Nephron progenitor cell (in vitro differentiated cells): ENCODE measurements at regions not wholly inside any gene's neighbourhood (a gene's known extent, or its start where the extent isn't known, plus 50 kb on each side); places are given as distances from the start of the nearest gene placed in this dataset.

Experiments used
- DNase-seq: peaks from one replicate; pipeline ENCODE4 v3.0.0; 2021
- H3K27ac Mint-ChIP-seq: 2 replicates; pipeline ENCODE4 v1.8.0; 2021; ENCODE audit warnings: mild to moderate bottlenecking, moderate library complexity, mixed read lengths
- H3K27me3 Mint-ChIP-seq: 2 replicates; pipeline ENCODE4 v1.8.0; 2021; ENCODE audit warnings: mild to moderate bottlenecking, low read depth, mixed read lengths; ENCODE audit not compliant: poor library complexity
- H3K36me3 Mint-ChIP-seq: 2 replicates; pipeline ENCODE4 v1.8.0; 2021; ENCODE audit warnings: low read depth, mixed read lengths
- H3K4me1 Mint-ChIP-seq: 2 replicates; pipeline ENCODE4 v1.8.0; 2021; ENCODE audit warnings: mixed read lengths
- H3K4me3 Mint-ChIP-seq: 2 replicates; pipeline ENCODE4 v1.8.0; 2021; ENCODE audit warnings: mild to moderate bottlenecking, moderate library complexity, mixed read lengths
- H3K9me3 Mint-ChIP-seq: 2 replicates; pipeline ENCODE4 v1.8.0; 2021; ENCODE audit warnings: mild to moderate bottlenecking, moderate library complexity, mixed read lengths
- CTCF ChIP-seq: fragments of 200-600 bp; sonication (generic); IDR thresholded peaks from 2 replicates; pipeline ENCODE4 v1.5.0; 2021; ENCODE audit warnings: antibody characterized with exemption

GRCh38 chr3:25982756-25983155 lies 192.9 kb downstream of the OXSM start:
- Mint-ChIP-seq H3K27me3 (peaks cover 3% of the 10 kb centered on the region), H3K4me3 (no peak overlapping the region), H3K4me1 (no peaks in the 10 kb centered on the region), H3K9me3 (no peaks in the 10 kb centered on the region), H3K36me3 (no peaks in the 10 kb centered on the region), H3K27ac (no peak overlapping the region)
- no peak for DNase-seq
- TF ChIP-seq CTCF: no peak

GRCh38 chr3:25985621-25986020 lies 195.7 kb downstream of the OXSM start:
- TF ChIP-seq CTCF: no peak
- H3K36me3 Mint-ChIP-seq: no peaks in the 10 kb centered on the region
- peaks cover 3% of the 10 kb centered on the region for H3K27me3 Mint-ChIP-seq
- no peak overlapping the region for H3K27ac Mint-ChIP-seq
- no peaks in the 10 kb centered on the region for H3K4me1 Mint-ChIP-seq
- H3K4me3 Mint-ChIP-seq: no peak overlapping the region
- peaks cover under 1% of the 10 kb centered on the region for H3K9me3 Mint-ChIP-seq
- no peak for DNase-seq

DNA sequence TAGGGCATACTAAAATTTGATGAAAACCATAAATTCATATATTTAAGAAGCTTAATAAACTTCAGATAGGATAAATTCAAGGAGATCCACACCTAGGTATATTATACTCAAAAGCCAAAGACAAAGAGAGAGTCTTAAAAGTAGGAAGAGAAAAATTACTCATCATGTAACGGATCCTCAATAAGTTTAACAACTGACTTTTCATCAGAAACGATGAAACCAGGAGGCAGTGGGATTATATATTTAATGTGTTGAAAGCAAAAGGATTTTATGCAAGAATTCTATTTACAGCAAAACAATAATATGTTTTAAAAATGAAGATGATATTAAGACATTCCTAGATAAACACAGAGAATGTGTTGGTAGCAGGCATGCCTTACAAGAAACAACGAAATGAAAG lies 202.7 kb downstream of the OXSM start:
- no peak overlapping the region for H3K27ac Mint-ChIP-seq
- H3K36me3 Mint-ChIP-seq: no peaks in the 10 kb centered on the region
- no peak for TF ChIP-seq CTCF
- no peaks in the 10 kb centered on the region for H3K4me1 Mint-ChIP-seq
- DNase-seq: no peak
- no peak overlapping the region for H3K4me3 Mint-ChIP-seq
- H3K9me3 Mint-ChIP-seq: peaks cover 63% of the 10 kb centered on the region
- no peaks in the 10 kb centered on the region for H3K27me3 Mint-ChIP-seq

- TF ChIP-seq CTCF: no peak
- no peak for DNase-seq
- Mint-ChIP-seq H3K4me1 (no peaks in the 10 kb centered on the region), H3K9me3 (peaks cover 22% of the 10 kb centered on the region), H3K27ac (no peak overlapping the region), H3K27me3 (peaks cover 4% of the 10 kb centered on the region), H3K4me3 (no peak overlapping the region), H3K36me3 (no peaks in the 10 kb centered on the region)
Observed at GRCh38 chr3:26004172-26004571, 214.3 kb downstream of the OXSM start.

GRCh38 chr3:26011276-26011675 lies 221.4 kb downstream of the OXSM start:
- Mint-ChIP-seq H3K27ac (no peak overlapping the region), H3K4me3 (no peak overlapping the region), H3K9me3 (no peaks in the 10 kb centered on the region), H3K4me1 (no peaks in the 10 kb centered on the region), H3K36me3 (no peaks in the 10 kb centered on the region), H3K27me3 (peaks cover 7% of the 10 kb centered on the region)
- no peak for TF ChIP-seq CTCF
- DNase-seq: no peak

DNA sequence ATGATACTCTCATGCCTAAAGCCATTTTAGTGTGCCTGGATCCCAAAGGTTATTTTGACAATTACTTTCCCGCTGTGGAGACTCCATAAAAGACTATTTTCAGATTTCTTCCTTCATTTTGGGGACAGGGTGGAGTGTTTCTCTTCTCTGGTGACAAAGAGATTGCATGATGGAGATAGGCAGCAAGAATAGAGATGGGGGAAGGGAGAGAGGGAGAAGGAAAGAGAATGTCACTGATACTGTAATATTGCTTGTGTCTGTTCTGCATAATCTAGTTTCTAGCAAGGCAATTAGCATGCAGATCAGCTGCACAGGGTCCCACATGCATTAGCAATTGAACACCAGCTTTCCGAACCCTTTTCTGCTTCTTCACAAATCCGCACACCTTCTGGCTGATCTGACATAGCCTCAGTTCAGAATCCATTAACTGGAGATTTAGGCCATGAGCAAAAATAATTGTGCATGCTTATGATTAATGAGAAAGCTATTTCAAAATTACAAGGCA lies 222.4 kb downstream of the OXSM start:
- H3K4me3 Mint-ChIP-seq: no peak overlapping the region
- no peaks in the 10 kb centered on the region for H3K9me3 Mint-ChIP-seq
- TF ChIP-seq CTCF: no peak
- no peaks in the 10 kb centered on the region for H3K36me3 Mint-ChIP-seq
- no peak overlapping the region for H3K27ac Mint-ChIP-seq
- peaks cover 3% of the 10 kb centered on the region for H3K27me3 Mint-ChIP-seq
- no peak for DNase-seq
- no peaks in the 10 kb centered on the region for H3K4me1 Mint-ChIP-seq
